Small intestine (tissue), 7 donors: ENCODE measurements at regions not wholly inside any gene's neighbourhood (a gene's known extent, or its start where the extent isn't known, plus 50 kb on each side); places are given as distances from the start of the nearest gene placed in this dataset.
A peak's percentile ranks its signal among the peaks of the same experiment; 100 is the strongest.
"Not testable (repeated sequence)": the region's sequence is repeated elsewhere in the genome, so short reads cannot be mapped to it uniquely, and the experiment has no call there.

Experiments
- DNase-seq, 2 donors: peaks; one replicate each; pipeline versions ENCODE4 v3.0.0 to v3.0.0-alpha.2; 2013
- FAIRE-seq: peaks from 2 replicates; lab custom pipeline; 2012; peaks lifted over from hg19 to GRCh38; lab: Jason Lieb, UNC
- H3K27ac ChIP-seq, 3 donors: one replicate each; pipeline ENCODE4 v1.5.1; 2013; ENCODE audit warnings: low read length in 2 of 3, mild to moderate bottlenecking in 2 of 3, control low read depth in 1 of 3, inconsistent platforms in 1 of 3, low read depth in 1 of 3, moderate library complexity in 1 of 3
- H3K27me3 ChIP-seq, 3 donors: one replicate each; pipeline ENCODE4 v1.6.1; 2013; ENCODE audit warnings: low read length in 3 of 3, inconsistent platforms in 1 of 3; ENCODE audit not compliant: control insufficient read depth in 3 of 3, insufficient read depth in 3 of 3
- H3K36me3 ChIP-seq, 3 donors: one replicate each; pipeline ENCODE4 v1.6.1; 2013; ENCODE audit warnings: low read length in 3 of 3, inconsistent platforms in 1 of 3, low read depth in 1 of 3, mild to moderate bottlenecking in 1 of 3, moderate library complexity in 1 of 3; ENCODE audit not compliant: control insufficient read depth in 3 of 3, insufficient read depth in 2 of 3
- H3K4me1 ChIP-seq, 3 donors: one replicate each; pipeline ENCODE4 v1.6.1; 2013; ENCODE audit warnings: low read length in 2 of 3, inconsistent platforms in 1 of 3, low read depth in 1 of 3, mild to moderate bottlenecking in 1 of 3, moderate library complexity in 1 of 3; ENCODE audit not compliant: control insufficient read depth in 3 of 3, insufficient read depth in 2 of 3
- H3K4me3 ChIP-seq, 3 donors: one replicate each; pipeline ENCODE4 v1.5.1; 2013; ENCODE audit warnings: low read length in 3 of 3, control low read depth in 1 of 3, inconsistent platforms in 1 of 3, low read depth in 1 of 3, mild to moderate bottlenecking in 1 of 3, moderate library complexity in 1 of 3
- H3K9me3 ChIP-seq, 2 donors: one replicate each; pipeline ENCODE4 v1.6.1; 2013; ENCODE audit warnings: low read depth in 1 of 2, low read length in 1 of 2; ENCODE audit not compliant: control insufficient read depth in 2 of 2, insufficient read depth in 1 of 2
- WGBS, 3 donors: extraction: QIAGEN DNeasy Blood & Tissue Kit; methylation state at CpG; one replicate each; pipeline ENCODE4 v1.1.7; 2013; 5-methylcytosine and 5-hydroxymethylcytosine counted together
- donor health status: healthy with polysubstance abuse.
- donor health status: control.
- donor health status: control.
- donor health status: Bipolar disorder and iron deficiency.
- donor health status: healthy.

GRCh38 chr1:55870106-55870505 is 654.9 kb upstream of the USP24 start:
- no peak overlapping the region for H3K4me3 ChIP-seq
- no peaks in the 10 kb centered on the region for H3K36me3 ChIP-seq
- H3K27ac ChIP-seq = no peak overlapping the region
- peaks cover 0 to 7% (median 0%) of the 10 kb centered on the region in 3 donors for H3K4me1 ChIP-seq
- no peaks in the 10 kb centered on the region for H3K9me3 ChIP-seq
- no peaks in the 10 kb centered on the region for H3K27me3 ChIP-seq
- DNase-seq (peak in 1 of 2 donors; percentile 18), FAIRE-seq (no peak)

- H3K27ac ChIP-seq = no peak overlapping the region
- H3K27me3 ChIP-seq = no peaks in the 10 kb centered on the region
- no peaks in the 10 kb centered on the region for H3K36me3 ChIP-seq
- no peaks in the 10 kb centered on the region for H3K9me3 ChIP-seq
- no peak overlapping the region for H3K4me3 ChIP-seq
- WGBS, 3 donors = 41 to 54% (median 53%) methylated on average over 1 of the region's 1 CpG
- DNase-seq (peak in 1 of 2 donors; percentile 17), FAIRE-seq (no peak)
- H3K4me1 ChIP-seq = peaks cover 0 to 7% (median 0%) of the 10 kb centered on the region in 3 donors
These were observed 653.9 kb upstream of the USP24 start for GRCh38 chr1:55869065-55869464.

- FAIRE-seq = no peak
- no peak overlapping the region for H3K4me3 ChIP-seq
- 51 to 69% (median 58%) methylated on average over 2 of the region's 2 CpGs for WGBS, 3 donors
- H3K27ac ChIP-seq = peak overlapping the region in 1 of 3 donors; percentile 15
- DNase-seq = no peak
- H3K27me3 ChIP-seq = no peaks in the 10 kb centered on the region
- H3K9me3 ChIP-seq = no peaks in the 10 kb centered on the region
- no peaks in the 10 kb centered on the region for H3K36me3 ChIP-seq
- H3K4me1 ChIP-seq = peaks cover 0 to 7% (median 0%) of the 10 kb centered on the region in 3 donors
These were observed 652.9 kb upstream of the USP24 start for GRCh38 chr1:55868026-55868425.

GRCh38 chr1:55867304-55867843 is 652.2 kb upstream of the USP24 start:
- WGBS, 3 donors = 63 to 86% (median 64%) methylated on average over 3 of the region's 3 CpGs
- H3K4me1 ChIP-seq = peaks cover 0 to 7% (median 0%) of the 10 kb centered on the region in 3 donors
- H3K27ac ChIP-seq = peak overlapping the region in 1 of 3 donors; percentile 25
- H3K4me3 ChIP-seq = no peak overlapping the region
- H3K36me3 ChIP-seq = no peaks in the 10 kb centered on the region
- H3K9me3 ChIP-seq = no peaks in the 10 kb centered on the region
- FAIRE-seq = no peak
- H3K27me3 ChIP-seq = no peaks in the 10 kb centered on the region
- DNase-seq = peak in 1 of 2 donors; percentile 44

- not testable (repeated sequence) for H3K9me3 ChIP-seq, H3K27me3 ChIP-seq, DNase-seq, H3K36me3 ChIP-seq, H3K27ac ChIP-seq, FAIRE-seq, H3K4me3 ChIP-seq
- 88 to 95% (median 91%) methylated on average over 7 of the region's 7 CpGs for WGBS, 3 donors
- H3K4me1 ChIP-seq = peaks cover 0 to 13% (median 0%) of the 10 kb centered on the region in 3 donors
These were observed 650.6 kb upstream of the USP24 start for GRCh38 chr1:55865778-55866177.

GRCh38 chr1:55864251-55864650 is 649.1 kb upstream of the USP24 start:
- Histone ChIP-seq H3K27ac (no peak overlapping the region), H3K27me3 (no peaks in the 10 kb centered on the region)
- 82 to 94% (median 86%) methylated on average over 2 of the region's 2 CpGs for WGBS, 3 donors

GRCh38 chr1:55861676-55862340 is 646.6 kb upstream of the USP24 start:
- H3K27ac ChIP-seq = no peak overlapping the region
- DNase-seq (no peak), FAIRE-seq (no peak)
- peaks cover 0 to 24% (median 0%) of the 10 kb centered on the region in 3 donors for H3K4me1 ChIP-seq
- no peaks in the 10 kb centered on the region for H3K36me3 ChIP-seq
- no peak overlapping the region for H3K4me3 ChIP-seq
- H3K9me3 ChIP-seq = no peaks in the 10 kb centered on the region
- H3K27me3 ChIP-seq = no peaks in the 10 kb centered on the region
- WGBS, 3 donors = 81 to 89% (median 84%) methylated on average over 3 of the region's 3 CpGs

More at GRCh38 chr1:55864251-55864650, 649.1 kb upstream of the USP24 start:
- no peak for FAIRE-seq
- Histone ChIP-seq H3K4me3 (no peak overlapping the region), H3K36me3 (no peaks in the 10 kb centered on the region), H3K9me3 (no peaks in the 10 kb centered on the region), H3K4me1 (peaks cover 0 to 18% (median 0%) of the 10 kb centered on the region in 3 donors)
- DNase-seq = no peak

GRCh38 chr1:55860798-55861519 is 645.8 kb upstream of the USP24 start:
- no peak overlapping the region for H3K4me3 ChIP-seq

More at GRCh38 chr1:55860798-55861519, 645.8 kb upstream of the USP24 start:
- 48 to 75% (median 49%) methylated on average over 6 of the region's 6 CpGs for WGBS, 3 donors
- Histone ChIP-seq H3K4me1 (peaks cover 0 to 24% (median 0%) of the 10 kb centered on the region in 3 donors), H3K27me3 (no peaks in the 10 kb centered on the region), H3K9me3 (no peaks in the 10 kb centered on the region), H3K27ac (peak overlapping the region in 1 of 3 donors; percentile 62), H3K36me3 (no peaks in the 10 kb centered on the region)
- DNase-seq (peak in 1 of 2 donors; percentile 76), FAIRE-seq (no peak)
